H9 (cell line): ENCODE measurements at regions not wholly inside any gene's neighbourhood (a gene's known extent, or its start where the extent isn't known, plus 50 kb on each side); places are given as distances from the start of the nearest gene placed in this dataset.

ENCODE experiments used
- DNase-seq: peaks from one replicate; pipeline ENCODE4 v3.0.0-alpha.2; 2017
- H2AFZ ChIP-seq: one replicate; pipeline ENCODE4 v1.6.1; 2013; ENCODE audit warnings: mild to moderate bottlenecking, low read length, control low read depth, moderate library complexity
- H2AK5ac ChIP-seq: 2 replicates; pipeline ENCODE4 v1.6.1; 2013; ENCODE audit warnings: low read length, control low read depth, mixed read lengths; ENCODE audit not compliant: insufficient read length
- H2BK120ac ChIP-seq: one replicate; pipeline ENCODE4 v1.6.1; 2013; ENCODE audit warnings: low read depth, mild to moderate bottlenecking, low read length, control low read depth, inconsistent platforms; ENCODE audit not compliant: poor library complexity, severe bottlenecking
- H2BK12ac ChIP-seq: 2 replicates; pipeline ENCODE4 v1.6.1; 2013; ENCODE audit warnings: low read length, control low read depth, mixed read lengths, low read depth; ENCODE audit not compliant: insufficient read length
- H2BK15ac ChIP-seq: 2 replicates; pipeline ENCODE4 v1.6.1; 2013; ENCODE audit warnings: low read depth, low read length, control low read depth
- H2BK20ac ChIP-seq: one replicate; pipeline ENCODE4 v1.6.1; 2013; ENCODE audit warnings: low read depth, mild to moderate bottlenecking, low read length, control low read depth, inconsistent platforms; ENCODE audit not compliant: poor library complexity, severe bottlenecking
- H2BK5ac ChIP-seq: 2 replicates; pipeline ENCODE4 v1.6.1; 2013; ENCODE audit warnings: low read length, control low read depth, mixed read lengths; ENCODE audit not compliant: insufficient read length
- H3K14ac ChIP-seq: 2 replicates; pipeline ENCODE4 v1.6.1; 2013; ENCODE audit warnings: low read length, control low read depth; ENCODE audit not compliant: insufficient read depth
- H3K18ac ChIP-seq: 2 replicates; pipeline ENCODE4 v1.6.1; 2013; ENCODE audit warnings: low read depth, mild to moderate bottlenecking, mixed read lengths, low read length, control low read depth; ENCODE audit not compliant: insufficient read length
- H3K23ac ChIP-seq: 2 replicates; pipeline ENCODE4 v1.6.1; 2013; ENCODE audit warnings: low read length, control low read depth, mixed read lengths, low read depth; ENCODE audit not compliant: insufficient read length
- H3K23me2 ChIP-seq: 2 replicates; pipeline ENCODE4 v1.6.1; 2013; ENCODE audit warnings: low read depth, mild to moderate bottlenecking, mixed read lengths, low read length, control low read depth; ENCODE audit not compliant: insufficient read length, poor library complexity, severe bottlenecking
- H3K27ac ChIP-seq: 2 replicates; pipeline ENCODE4 v1.5.1; 2013; ENCODE audit warnings: low read length, control low read depth, mixed read lengths, low read depth; ENCODE audit not compliant: insufficient read length
- H3K27me3 ChIP-seq: 2 replicates; pipeline ENCODE4 v1.6.1; 2013; ENCODE audit warnings: low read length, control low read depth, inconsistent platforms; ENCODE audit not compliant: insufficient read depth
- H3K4ac ChIP-seq: 2 replicates; pipeline ENCODE4 v1.6.1; 2013; ENCODE audit warnings: low read depth, mild to moderate bottlenecking, control low read depth, inconsistent platforms, low read length, moderate library complexity
- H3K4me1 ChIP-seq: 2 replicates; pipeline ENCODE4 v1.6.1; 2013; ENCODE audit warnings: low read length, control low read depth, inconsistent platforms; ENCODE audit not compliant: insufficient read depth
- H3K4me2 ChIP-seq: 2 replicates; pipeline ENCODE4 v1.6.1; 2013; ENCODE audit warnings: low read length, control low read depth, mixed read lengths; ENCODE audit not compliant: insufficient read length, insufficient read depth
- H3K56ac ChIP-seq: 2 replicates; pipeline ENCODE4 v1.6.1; 2013; ENCODE audit warnings: low read depth, mild to moderate bottlenecking, mixed read lengths, low read length, control low read depth; ENCODE audit not compliant: insufficient read length
- H3K79me1 ChIP-seq: 2 replicates; pipeline ENCODE4 v1.6.1; 2013; ENCODE audit warnings: low read depth, mild to moderate bottlenecking, moderate library complexity, low read length, control low read depth, inconsistent platforms; ENCODE audit not compliant: insufficient read depth, poor library complexity, severe bottlenecking
- H3K79me2 ChIP-seq: 2 replicates; pipeline ENCODE4 v1.6.1; 2013; ENCODE audit warnings: low read length, control low read depth, inconsistent platforms; ENCODE audit not compliant: insufficient read depth
- H3K9ac ChIP-seq: 2 replicates; pipeline ENCODE4 v1.6.1; 2013; ENCODE audit warnings: low read length, control low read depth, mixed read lengths; ENCODE audit not compliant: insufficient read length; ENCODE audit errors: extremely low read depth
- H3K9me3 ChIP-seq: one replicate; pipeline ENCODE4 v1.6.1; 2013; ENCODE audit warnings: low read depth, low read length, inconsistent platforms; ENCODE audit not compliant: control insufficient read depth
- H3T11ph ChIP-seq: one replicate; pipeline ENCODE4 v1.6.1; 2013; ENCODE audit warnings: mild to moderate bottlenecking, low read length, control low read depth, inconsistent platforms
- H4K20me1 ChIP-seq: one replicate; pipeline ENCODE4 v1.6.1; 2013; ENCODE audit not compliant: control insufficient read depth, insufficient read length, insufficient read depth
- H4K5ac ChIP-seq: 2 replicates; pipeline ENCODE4 v1.6.1; 2013; ENCODE audit warnings: low read depth, mild to moderate bottlenecking, mixed read lengths, low read length, control low read depth; ENCODE audit not compliant: insufficient read length
- H4K8ac ChIP-seq: replicated peaks from 2 replicates; pipeline ENCODE4 v1.6.1; 2013; ENCODE audit warnings: low read length, control low read depth, mixed read lengths, low read depth; ENCODE audit not compliant: insufficient read length
- H4K91ac ChIP-seq: 2 replicates; pipeline ENCODE4 v1.6.1; 2013; ENCODE audit warnings: low read depth, mild to moderate bottlenecking, moderate library complexity, mixed read lengths, low read length, control low read depth; ENCODE audit not compliant: insufficient read length
- H3K27ac Mint-ChIP-seq, 3 experiments: 2 replicates in 2 of 3; 3 replicates in 1 of 3; pipeline ENCODE4 v1.8.0; 2020 to 2021; ENCODE audit warnings: mixed read lengths in 3 of 3, mild to moderate bottlenecking in 1 of 3, moderate library complexity in 1 of 3
- H3K27me3 Mint-ChIP-seq: 2 replicates; pipeline ENCODE4 v1.8.0; 2021; ENCODE audit warnings: low read depth, mild to moderate bottlenecking, moderate library complexity, mixed read lengths
- H3K36me3 Mint-ChIP-seq, 3 experiments: 2 replicates in 2 of 3; 3 replicates in 1 of 3; pipeline ENCODE4 v1.8.0; 2020 to 2021; ENCODE audit warnings: low read depth in 3 of 3, mixed read lengths in 3 of 3; ENCODE audit not compliant: insufficient read depth in 1 of 3
- H3K4me1 Mint-ChIP-seq, 2 experiments: 2 replicates each; pipeline ENCODE4 v1.8.0; 2020; ENCODE audit warnings: mixed read lengths in 2 of 2
- H3K4me3 Mint-ChIP-seq, 2 experiments: 2 replicates in 1 of 2; 3 replicates in 1 of 2; pipeline ENCODE4 v1.8.0; 2020 to 2021; ENCODE audit warnings: mild to moderate bottlenecking in 2 of 2, mixed read lengths in 2 of 2, moderate library complexity in 1 of 2
- H3K9me3 Mint-ChIP-seq, 2 experiments: 2 replicates in 1 of 2; 3 replicates in 1 of 2; pipeline ENCODE4 v1.8.0; 2020; ENCODE audit warnings: mild to moderate bottlenecking in 2 of 2, mixed read lengths in 2 of 2, moderate library complexity in 1 of 2
- CTCF ChIP-seq: fragments of 200-600 bp; sonication (generic); conservative IDR thresholded peaks from 3 replicates; pipeline ENCODE4 v1.8.0; 2021; ENCODE audit warnings: antibody characterized with exemption, mild to moderate bottlenecking
- WGBS: extraction: QIAGEN DNeasy Blood & Tissue Kit; methylation state at CpG from one replicate; pipeline ENCODE4 v1.1.7; 2013; ENCODE audit warnings: missing lambda C conversion rate, low lambda C conversion rate, mixed read lengths; ENCODE audit not compliant: insufficient read length; ENCODE audit errors: extremely low coverage; 5-methylcytosine and 5-hydroxymethylcytosine counted together

- Histone ChIP-seq H2AFZ (no peak overlapping the region), H3K23ac (no peak overlapping the region), H2AK5ac (no peak overlapping the region), H3K23me2 (no peaks in the 10 kb centered on the region), H2BK12ac (no peak overlapping the region), H2BK5ac (no peak overlapping the region), H3T11ph (no peak overlapping the region), H2BK20ac (no peak overlapping the region), H3K79me1 (no peaks in the 10 kb centered on the region), H2BK120ac (no peak overlapping the region), H3K18ac (no peak overlapping the region), H3K56ac (no peak overlapping the region), H3K27ac (no peak overlapping the region), H4K91ac (no peak overlapping the region), H3K9ac (no peak overlapping the region), H3K14ac (no peak overlapping the region), H3K4ac (no peak overlapping the region), H3K27me3 (no peaks in the 10 kb centered on the region), H4K5ac (no peak overlapping the region), H4K20me1 (no peaks in the 10 kb centered on the region), H4K8ac (no peak overlapping the region), H3K4me2 (no peak overlapping the region), H2BK15ac (no peak overlapping the region), H3K4me1 (no peaks in the 10 kb centered on the region), H3K79me2 (no peaks in the 10 kb centered on the region), H3K9me3 (no peaks in the 10 kb centered on the region)
- no peak overlapping the region for H3K4me3 Mint-ChIP-seq
- H3K27me3 Mint-ChIP-seq: no peaks in the 10 kb centered on the region
- H3K27ac Mint-ChIP-seq: no peak overlapping the region
- H3K4me1 Mint-ChIP-seq: peaks cover 4% of the 10 kb centered on the region in 2 experiments
- H3K9me3 Mint-ChIP-seq: no peaks in the 10 kb centered on the region
- no peak for TF ChIP-seq CTCF
- no peaks in the 10 kb centered on the region for H3K36me3 Mint-ChIP-seq
- WGBS: no CpG with 5 or more reads among the region's 2 CpGs
- DNase-seq: no peak
These were observed 353.9 kb upstream of the ROPN1 start for GRCh38 chr3:124345845-124346244.
